Liver (tissue), 8 donors: ENCODE measurements at regions not wholly inside any gene's neighbourhood (a gene's known extent, or its start where the extent isn't known, plus 50 kb on each side); places are given as distances from the start of the nearest gene placed in this dataset.

ENCODE experiments used
- DNase-seq: peaks from one replicate; pipeline ENCODE4 v3.0.0-alpha.2; 2017; ENCODE audit warnings: low spot score
- H3K27ac ChIP-seq, 2 donors: one replicate each; pipeline ENCODE4 v1.7.0; 2013; ENCODE audit warnings: inconsistent platforms in 2 of 2, low read length in 2 of 2, control low read depth in 1 of 2, low read depth in 1 of 2, mild to moderate bottlenecking in 1 of 2
- H3K27me3 ChIP-seq, 4 donors: one replicate each; pipeline versions ENCODE4 v1.6.1 to v1.7.0; 2013; ENCODE audit warnings: low read length in 3 of 4, inconsistent platforms in 1 of 4, mild to moderate bottlenecking in 1 of 4, moderate library complexity in 1 of 4; ENCODE audit not compliant: control insufficient read depth in 4 of 4, insufficient read depth in 4 of 4
- H3K36me3 ChIP-seq, 4 donors: one replicate each; pipeline versions ENCODE4 v1.6.1 to v1.7.0; 2013; ENCODE audit warnings: low read length in 3 of 4, mild to moderate bottlenecking in 3 of 4, low read depth in 1 of 4, moderate library complexity in 1 of 4; ENCODE audit not compliant: control insufficient read depth in 4 of 4, insufficient read depth in 3 of 4
- H3K4me1 ChIP-seq, 4 donors: one replicate each; pipeline versions ENCODE4 v1.6.1 to v1.7.0; 2013; ENCODE audit warnings: low read length in 3 of 4, mild to moderate bottlenecking in 3 of 4, moderate library complexity in 1 of 4; ENCODE audit not compliant: control insufficient read depth in 4 of 4, insufficient read depth in 4 of 4
- H3K4me3 ChIP-seq, 3 donors: one replicate each; pipeline versions ENCODE4 v1.6.1 to v1.7.0; 2013; ENCODE audit warnings: low read length in 3 of 3, control low read depth in 1 of 3, low read depth in 1 of 3, mild to moderate bottlenecking in 1 of 3
- H3K9ac ChIP-seq, 2 donors: one replicate each; pipeline ENCODE4 v1.7.0; 2013; ENCODE audit warnings: low read length in 2 of 2, mild to moderate bottlenecking in 2 of 2, moderate library complexity in 2 of 2, control low read depth in 1 of 2, low read depth in 1 of 2
- H3K9me3 ChIP-seq, 4 donors: one replicate each; pipeline versions ENCODE4 v1.6.1 to v1.7.0; 2013; ENCODE audit warnings: low read length in 3 of 4; ENCODE audit not compliant: control insufficient read depth in 4 of 4
- ATF3 ChIP-seq: IDR thresholded peaks from 2 replicates; pipeline ENCODE4 v1.6.1; 2016; ENCODE audit warnings: antibody characterized with exemption
- CTCF ChIP-seq: fragments of 150-350 bp; IDR thresholded peaks from 2 replicates; pipeline ENCODE4 v1.5.1; 2017; ENCODE audit warnings: improper control_type of control experiment, low read depth, low read length; ENCODE audit not compliant: missing input control
- EGR1 ChIP-seq, 2 donors: IDR thresholded peaks; 2 replicates each; pipeline ENCODE4 v1.6.1; 2016 to 2018; ENCODE audit warnings: antibody characterized with exemption in 2 of 2, low read depth in 2 of 2
- FOXA1 ChIP-seq: IDR thresholded peaks from 2 replicates; pipeline ENCODE4 v1.6.1; 2016; ENCODE audit warnings: antibody characterized with exemption
- FOXA2 ChIP-seq: IDR thresholded peaks from 2 replicates; pipeline ENCODE4 v1.6.1; 2016; ENCODE audit warnings: antibody characterized with exemption
- GABPA ChIP-seq, 2 donors: IDR thresholded peaks in 1 of 2; conservative IDR thresholded peaks in 1 of 2; 2 replicates each; pipeline ENCODE4 v1.6.1; 2016; ENCODE audit warnings: antibody characterized with exemption in 2 of 2, mild to moderate bottlenecking in 1 of 2, moderate library complexity in 1 of 2
- HNF4A ChIP-seq, 2 donors: conservative IDR thresholded peaks; 2 replicates each; pipeline ENCODE4 v1.6.1; 2016; ENCODE audit warnings: antibody characterized with exemption in 2 of 2, mild to moderate bottlenecking in 2 of 2
- HNF4G ChIP-seq: IDR thresholded peaks from 2 replicates; pipeline ENCODE4 v1.6.1; 2016; ENCODE audit warnings: antibody characterized with exemption
- MAX ChIP-seq: IDR thresholded peaks from 2 replicates; pipeline ENCODE4 v1.6.1; 2016; ENCODE audit warnings: antibody characterized with exemption
- NR2F2 ChIP-seq: IDR thresholded peaks from 2 replicates; pipeline ENCODE4 v1.6.1; 2016; ENCODE audit warnings: antibody characterized with exemption
- RAD21 ChIP-seq, 2 donors: IDR thresholded peaks; 2 replicates each; pipeline ENCODE4 v1.6.1; 2016; ENCODE audit warnings: antibody characterized with exemption in 2 of 2, mild to moderate bottlenecking in 2 of 2
- REST ChIP-seq: IDR thresholded peaks from 2 replicates; pipeline ENCODE4 v1.6.1; 2016; ENCODE audit warnings: antibody characterized with exemption, mild to moderate bottlenecking
- RXRA ChIP-seq, 2 donors: IDR thresholded peaks; 2 replicates each; pipeline ENCODE4 v1.6.1; 2017 to 2018; ENCODE audit warnings: antibody characterized with exemption in 2 of 2, mild to moderate bottlenecking in 1 of 2
- SP1 ChIP-seq: IDR thresholded peaks from 2 replicates; pipeline ENCODE4 v1.6.1; 2018; ENCODE audit warnings: antibody characterized with exemption, mild to moderate bottlenecking
- TAF1 ChIP-seq: conservative IDR thresholded peaks from 2 replicates; pipeline ENCODE4 v1.6.1; 2016; ENCODE audit warnings: antibody characterized with exemption, mild to moderate bottlenecking
- YY1 ChIP-seq: IDR thresholded peaks from 2 replicates; pipeline ENCODE4 v1.6.1; 2016; ENCODE audit warnings: antibody characterized with exemption, mild to moderate bottlenecking
- ZBTB33 ChIP-seq: IDR thresholded peaks from 2 replicates; pipeline ENCODE4 v1.6.1; 2016; ENCODE audit warnings: antibody characterized with exemption
- WGBS: extraction: QIAGEN DNeasy Blood & Tissue Kit; methylation state at CpG from one replicate; pipeline ENCODE4 v1.1.7; 2013; 5-methylcytosine and 5-hydroxymethylcytosine counted together
- donor health status: healthy.
- donor health status: healthy.
- donor health status: healthy.
- donor health status: healthy.
- donor health status: healthy.

GRCh38 chr5:51279983-51280706, 103.1 kb upstream of the ISL1 start:
- peaks cover 0 to 2% (median 0%) of the 10 kb centered on the region in 4 donors for H3K27me3 ChIP-seq
- H3K4me3 ChIP-seq, result no peak overlapping the region
- H3K4me1 ChIP-seq, result no peaks in the 10 kb centered on the region
- TF ChIP-seq TAF1 (no peak), ATF3 (no peak), ZBTB33 (no peak), FOXA1 (no peak), SP1 (no peak), CTCF (no peak), RXRA (IDR thresholded peaks at IDR 0.05) (no peak)
- no peaks in the 10 kb centered on the region for H3K9me3 ChIP-seq
- no peak overlapping the region for H3K9ac ChIP-seq
- no peak for DNase-seq
- H3K36me3 ChIP-seq, result no peaks in the 10 kb centered on the region
- H3K27ac ChIP-seq, result no peak overlapping the region
- 83% methylated on average over 7 of the region's 7 CpGs for WGBS

GRCh38 chr5:51286046-51286445, 97.2 kb upstream of the ISL1 start:
- Histone ChIP-seq H3K4me3 (no peak overlapping the region), H3K27me3 (no peaks in the 10 kb centered on the region), H3K4me1 (no peaks in the 10 kb centered on the region), H3K27ac (no peak overlapping the region), H3K9me3 (no peaks in the 10 kb centered on the region), H3K36me3 (no peaks in the 10 kb centered on the region), H3K9ac (no peak overlapping the region)
- WGBS, result 65% methylated on average over 4 of the region's 4 CpGs
- TF ChIP-seq SP1, result no peak
- no peak for TF ChIP-seq NR2F2
- TF ChIP-seq FOXA2, result no peak
- no peak for TF ChIP-seq HNF4G
- TF ChIP-seq YY1, result no peak
- TF ChIP-seq RAD21 (IDR thresholded peaks at IDR 0.05), result no peak
- TF ChIP-seq FOXA1, result no peak
- TF ChIP-seq ZBTB33, result no peak
- no peak for TF ChIP-seq EGR1 (IDR thresholded peaks at IDR 0.05; ENCODE audit: low read depth in 2 of 2)
- TF ChIP-seq GABPA (IDR thresholded peaks at IDR 0.05 in 1 of 2, conservative IDR thresholded peaks at IDR 0.05 in 1 of 2), result no peak
- no peak for TF ChIP-seq RXRA (IDR thresholded peaks at IDR 0.05)
- TF ChIP-seq REST, result no peak
- no peak for TF ChIP-seq MAX
- TF ChIP-seq HNF4A (conservative IDR thresholded peaks at IDR 0.05), result no peak
- no peak for TF ChIP-seq TAF1
- no peak for DNase-seq
